Astrocyte (in vitro differentiated cells and primary cell): ENCODE measurements at regions not wholly inside any gene's neighbourhood (a gene's known extent, or its start where the extent isn't known, plus 50 kb on each side); places are given as distances from the start of the nearest gene placed in this dataset.

Source experiments
- CTCF ChIP-seq: IDR thresholded peaks from 2 replicates; pipeline ENCODE4 v1.5.1; 2011; ENCODE audit warnings: low read depth, mild to moderate bottlenecking, inconsistent platforms, low read length, moderate library complexity; ENCODE audit not compliant: insufficient read depth
- EZH2 ChIP-seq: IDR thresholded peaks from 2 replicates; pipeline ENCODE4 v1.6.1; 2012; ENCODE audit warnings: mild to moderate bottlenecking, low read length, inconsistent platforms; ENCODE audit not compliant: insufficient read depth

GRCh38 chr2:111710085-111710484 lies 173.9 kb downstream of the ANAPC1 start:
- TF ChIP-seq CTCF (no peak), EZH2 (no peak)
